IMR-90 (cell line): ENCODE measurements at regions not wholly inside any gene's neighbourhood (a gene's known extent, or its start where the extent isn't known, plus 50 kb on each side); places are given as distances from the start of the nearest gene placed in this dataset.

Experiments
- FOS ChIP-seq: fragments of 150-350 bp; IDR thresholded peaks from 2 replicates; pipeline ENCODE4 v1.6.1; 2016; ENCODE audit warnings: low read depth, low read length
- RAD21 ChIP-seq: IDR thresholded peaks from 2 replicates; pipeline ENCODE4 v1.6.1; 2012; ENCODE audit warnings: low read length, improper control_type of control experiment

- no peak for TF ChIP-seq FOS
- TF ChIP-seq RAD21 = no peak
Observed at GRCh38 chr12:90243211-90243610, 534.6 kb upstream of the ATP2B1 start.
